ENCODE measurements at regions not wholly inside any gene's neighbourhood (a gene's known extent, or its start where the extent isn't known, plus 50 kb on each side); places are given as distances from the start of the nearest gene placed in this dataset.

DNA sequence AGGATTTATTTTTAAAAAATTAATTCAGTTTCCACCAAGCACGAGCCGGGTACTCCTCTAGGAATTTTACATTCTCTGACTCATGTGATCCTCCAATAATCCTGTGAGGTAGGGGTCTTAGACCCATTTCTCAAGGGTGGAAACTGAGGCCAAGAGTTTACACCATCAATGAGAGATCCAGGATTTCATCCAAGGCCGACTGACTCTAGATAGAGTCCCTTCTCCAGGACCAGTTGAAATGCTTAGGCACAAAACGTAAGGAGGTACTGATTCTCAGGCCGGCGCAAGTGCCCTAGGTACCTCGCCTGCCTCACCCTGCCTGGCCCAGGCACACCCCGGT lies 95.7 kb upstream of the DUSP5 start:
- H3K9me3 ChIP-seq (replicated peaks in 1 of 3) = no peaks in the 10 kb centered on the region
- peaks cover 7 to 8% of the 10 kb centered on the region in 2 donors for H3K4me1 ChIP-seq (replicated peaks in 1 of 2)
- intact Hi-C loops (cut with DNase I) = no loop called here
- 91 to 96% (median 94%) methylated on average over 8 of the region's 8 CpGs for WGBS, 4 donors
- no peaks in the 10 kb centered on the region for H3K36me3 ChIP-seq (replicated peaks in 1 of 2)
- H3K4me3 ChIP-seq = no peak overlapping the region
- no peaks in the 10 kb centered on the region for H3K27me3 ChIP-seq
- DNase-seq = no peak
- TF ChIP-seq POLR2A (IDR thresholded peaks at IDR 0.05) = no peak
- TF ChIP-seq, protein P1, sequence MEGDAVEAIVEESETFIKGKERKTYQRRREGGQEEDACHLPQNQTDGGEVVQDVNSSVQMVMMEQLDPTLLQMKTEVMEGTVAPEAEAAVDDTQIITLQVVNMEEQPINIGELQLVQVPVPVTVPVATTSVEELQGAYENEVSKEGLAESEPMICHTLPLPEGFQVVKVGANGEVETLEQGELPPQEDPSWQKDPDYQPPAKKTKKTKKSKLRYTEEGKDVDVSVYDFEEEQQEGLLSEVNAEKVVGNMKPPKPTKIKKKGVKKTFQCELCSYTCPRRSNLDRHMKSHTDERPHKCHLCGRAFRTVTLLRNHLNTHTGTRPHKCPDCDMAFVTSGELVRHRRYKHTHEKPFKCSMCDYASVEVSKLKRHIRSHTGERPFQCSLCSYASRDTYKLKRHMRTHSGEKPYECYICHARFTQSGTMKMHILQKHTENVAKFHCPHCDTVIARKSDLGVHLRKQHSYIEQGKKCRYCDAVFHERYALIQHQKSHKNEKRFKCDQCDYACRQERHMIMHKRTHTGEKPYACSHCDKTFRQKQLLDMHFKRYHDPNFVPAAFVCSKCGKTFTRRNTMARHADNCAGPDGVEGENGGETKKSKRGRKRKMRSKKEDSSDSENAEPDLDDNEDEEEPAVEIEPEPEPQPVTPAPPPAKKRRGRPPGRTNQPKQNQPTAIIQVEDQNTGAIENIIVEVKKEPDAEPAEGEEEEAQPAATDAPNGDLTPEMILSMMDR (IDR thresholded peaks at IDR 0.05) = no peak
- no peak overlapping the region for H3K27ac ChIP-seq

DNA sequence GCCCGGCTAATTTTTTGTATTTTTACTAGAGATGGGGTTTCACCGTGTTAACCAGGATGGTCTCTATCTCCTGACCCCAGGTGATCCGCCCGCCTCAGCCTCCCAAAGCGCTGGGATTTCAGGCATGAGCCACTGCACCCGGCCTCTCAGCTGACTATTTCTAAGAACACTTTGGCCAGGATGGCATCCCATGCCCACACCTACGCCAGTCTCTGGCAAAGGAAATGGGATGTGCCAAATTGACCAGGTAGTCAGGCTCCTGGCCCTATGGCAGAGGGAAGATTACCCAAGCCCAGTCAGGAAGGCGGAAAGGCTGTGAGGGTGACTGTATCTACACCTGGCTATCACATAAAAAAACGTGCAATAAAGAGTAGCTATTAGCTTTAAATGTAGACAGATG lies 94.1 kb upstream of the DUSP5 start:
- Histone ChIP-seq H3K4me1 (replicated peaks in 1 of 2) (peaks cover 7 to 8% of the 10 kb centered on the region in 2 donors), H3K36me3 (replicated peaks in 1 of 2) (no peaks in the 10 kb centered on the region), H3K27ac (no peak overlapping the region), H3K4me3 (no peak overlapping the region), H3K27me3 (no peaks in the 10 kb centered on the region), H3K9me3 (replicated peaks in 1 of 3) (no peaks in the 10 kb centered on the region)
- TF ChIP-seq, protein P1 (IDR thresholded peaks at IDR 0.05) = no peak
- no peak for TF ChIP-seq POLR2A (IDR thresholded peaks at IDR 0.05)
- no peak for DNase-seq
- intact Hi-C loops (cut with DNase I) = no loop called here
- WGBS, 4 donors = 78 to 92% (median 90%) methylated on average over 3 to 9 of the region's 9 CpGs

DNA sequence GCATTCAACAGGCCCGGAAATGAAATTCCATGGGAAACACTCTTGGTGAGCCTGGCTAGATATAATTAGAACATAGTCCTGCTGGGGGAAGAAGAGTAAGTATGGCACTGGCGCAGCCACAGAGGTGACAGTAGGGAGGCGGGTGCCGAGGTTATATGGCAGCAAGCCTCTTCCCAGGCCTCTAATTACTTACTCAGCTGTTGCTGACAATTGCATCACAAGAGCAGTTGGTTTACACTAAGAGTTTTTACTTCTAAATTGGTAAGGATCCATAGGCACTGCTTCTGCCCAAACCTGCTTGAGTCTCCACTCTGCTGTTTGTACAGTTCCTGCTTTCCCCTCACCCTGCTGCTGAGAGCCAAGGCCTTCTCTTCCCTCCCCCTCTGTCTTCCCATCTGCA lies 93.3 kb upstream of the DUSP5 start:
- TF ChIP-seq POLR2A (IDR thresholded peaks at IDR 0.05) = no peak
- TF ChIP-seq, protein P1 (IDR thresholded peaks at IDR 0.05) = no peak
- intact Hi-C loops (cut with DNase I) = no loop called here
- 75 to 92% (median 83%) methylated on average over 4 of the region's 4 CpGs for WGBS, 4 donors

GRCh38 chr10:110404825-110405224 lies 92.9 kb upstream of the DUSP5 start:
- no peak overlapping the region for H3K27ac ChIP-seq
- WGBS, 4 donors = 82 to 89% (median 84%) methylated on average over 8 of the region's 8 CpGs

More for the DNA sequence above, 93.3 kb upstream of the DUSP5 start:
- no peaks in the 10 kb centered on the region for H3K36me3 ChIP-seq (replicated peaks in 1 of 2)
- peaks cover 0 to under 1% of the 10 kb centered on the region in 2 donors for H3K4me1 ChIP-seq (replicated peaks in 1 of 2)
- H3K27me3 ChIP-seq = no peaks in the 10 kb centered on the region
- H3K9me3 ChIP-seq (replicated peaks in 1 of 3) = no peaks in the 10 kb centered on the region
- DNase-seq = no peak
- H3K27ac ChIP-seq = no peak overlapping the region
- no peak overlapping the region for H3K4me3 ChIP-seq

More at GRCh38 chr10:110404825-110405224, 92.9 kb upstream of the DUSP5 start:
- TF ChIP-seq, protein P1 (IDR thresholded peaks at IDR 0.05) = no peak
- Histone ChIP-seq H3K27me3 (no peaks in the 10 kb centered on the region), H3K4me3 (no peak overlapping the region), H3K4me1 (replicated peaks in 1 of 2) (no peaks in the 10 kb centered on the region), H3K9me3 (replicated peaks in 1 of 3) (no peaks in the 10 kb centered on the region), H3K36me3 (replicated peaks in 1 of 2) (no peaks in the 10 kb centered on the region)
- no peak for DNase-seq
- intact Hi-C loops (cut with DNase I) = no loop called here
